Stomach smooth muscle (tissue), 2 donors: ENCODE measurements at regions not wholly inside any gene's neighbourhood (a gene's known extent, or its start where the extent isn't known, plus 50 kb on each side); places are given as distances from the start of the nearest gene placed in this dataset.

Experiments
- H3K27ac ChIP-seq: one replicate; pipeline ENCODE4 v1.7.0; 2013; ENCODE audit warnings: mild to moderate bottlenecking, low read length, inconsistent platforms
- H3K27me3 ChIP-seq, 2 donors: one replicate each; pipeline ENCODE4 v1.7.0; 2013; ENCODE audit warnings: low read length in 2 of 2; ENCODE audit not compliant: insufficient read depth in 2 of 2, control insufficient read depth in 1 of 2
- H3K36me3 ChIP-seq, 2 donors: one replicate each; pipeline ENCODE4 v1.7.0; 2013; ENCODE audit warnings: low read length in 2 of 2; ENCODE audit not compliant: control insufficient read depth in 2 of 2, insufficient read depth in 2 of 2
- H3K4me1 ChIP-seq: one replicate; pipeline ENCODE4 v1.7.0; 2013; ENCODE audit warnings: low read length; ENCODE audit not compliant: control insufficient read depth, insufficient read depth
- H3K4me3 ChIP-seq, 2 donors: one replicate each; pipeline ENCODE4 v1.7.0; 2013; ENCODE audit warnings: low read length in 2 of 2
- H3K9ac ChIP-seq, 2 donors: one replicate each; pipeline ENCODE4 v1.7.0; 2013; ENCODE audit warnings: low read length in 2 of 2, mild to moderate bottlenecking in 1 of 2
- H3K9me3 ChIP-seq, 2 donors: one replicate each; pipeline ENCODE4 v1.7.0; 2013; ENCODE audit warnings: low read length in 2 of 2; ENCODE audit not compliant: control insufficient read depth in 2 of 2
- donor health status: healthy.
- donor health status: Pancreatic carcinoma.

GRCh38 chr6:144345451-144345850, 60.3 kb downstream of the UTRN start:
- Histone ChIP-seq H3K27me3 (no peaks in the 10 kb centered on the region), H3K4me3 (no peak overlapping the region), H3K9ac (no peak overlapping the region), H3K36me3 (no peaks in the 10 kb centered on the region), H3K9me3 (no peaks in the 10 kb centered on the region), H3K4me1 (peaks cover 11% of the 10 kb centered on the region), H3K27ac (no peak overlapping the region)

GRCh38 chr6:144346719-144347447, 61.7 kb downstream of the UTRN start:
- Histone ChIP-seq H3K27me3 (no peaks in the 10 kb centered on the region), H3K4me3 (no peak overlapping the region), H3K27ac (no peak overlapping the region), H3K4me1 (peaks cover 16% of the 10 kb centered on the region), H3K36me3 (no peaks in the 10 kb centered on the region), H3K9ac (no peak overlapping the region), H3K9me3 (no peaks in the 10 kb centered on the region)

DNA sequence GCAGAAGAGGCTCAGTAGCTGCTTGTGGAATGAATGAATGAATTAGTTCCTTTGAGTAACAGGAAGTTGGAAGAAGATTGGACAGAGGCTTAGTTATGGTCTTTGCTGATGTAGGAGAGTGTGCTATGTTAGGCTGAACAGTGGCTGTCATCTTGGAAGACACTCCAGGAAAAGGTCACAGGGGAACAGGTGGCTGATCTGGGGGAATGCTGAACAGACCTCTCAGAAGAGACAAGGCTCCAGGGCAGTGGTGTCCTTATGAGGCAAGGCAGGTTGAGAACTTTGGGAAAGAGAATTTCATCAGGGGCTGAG, 62.3 kb downstream of the UTRN start:
- no peak overlapping the region for H3K4me3 ChIP-seq
- no peaks in the 10 kb centered on the region for H3K27me3 ChIP-seq
- no peak overlapping the region for H3K27ac ChIP-seq
- no peaks in the 10 kb centered on the region for H3K9me3 ChIP-seq
- no peak overlapping the region for H3K9ac ChIP-seq
- peaks cover 16% of the 10 kb centered on the region for H3K4me1 ChIP-seq
- no peaks in the 10 kb centered on the region for H3K36me3 ChIP-seq

DNA sequence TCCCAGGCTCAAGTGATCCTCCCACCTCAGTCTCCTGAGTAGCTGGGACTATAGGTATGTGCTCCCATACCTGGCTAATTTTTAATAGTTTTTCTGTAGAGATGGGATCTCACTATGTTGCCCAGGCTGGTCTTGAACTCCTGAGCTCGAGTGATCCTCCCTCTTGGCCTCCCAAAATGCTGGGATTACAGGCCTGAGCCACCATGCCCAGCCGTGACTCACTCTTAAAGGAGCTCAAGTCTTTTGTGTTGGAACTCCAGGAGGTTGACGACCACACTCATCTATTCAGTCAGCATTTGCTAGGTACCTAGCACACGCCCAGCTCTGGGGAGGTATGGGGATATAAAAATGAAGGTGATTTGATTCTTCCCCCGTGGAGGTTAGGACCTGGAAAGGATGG, 62.8 kb downstream of the UTRN start:
- no peaks in the 10 kb centered on the region for H3K27me3 ChIP-seq
- no peaks in the 10 kb centered on the region for H3K9me3 ChIP-seq
- peaks cover 16% of the 10 kb centered on the region for H3K4me1 ChIP-seq
- H3K27ac ChIP-seq = no peak overlapping the region
- no peak overlapping the region for H3K4me3 ChIP-seq
- H3K36me3 ChIP-seq = no peaks in the 10 kb centered on the region
- no peak overlapping the region for H3K9ac ChIP-seq

DNA sequence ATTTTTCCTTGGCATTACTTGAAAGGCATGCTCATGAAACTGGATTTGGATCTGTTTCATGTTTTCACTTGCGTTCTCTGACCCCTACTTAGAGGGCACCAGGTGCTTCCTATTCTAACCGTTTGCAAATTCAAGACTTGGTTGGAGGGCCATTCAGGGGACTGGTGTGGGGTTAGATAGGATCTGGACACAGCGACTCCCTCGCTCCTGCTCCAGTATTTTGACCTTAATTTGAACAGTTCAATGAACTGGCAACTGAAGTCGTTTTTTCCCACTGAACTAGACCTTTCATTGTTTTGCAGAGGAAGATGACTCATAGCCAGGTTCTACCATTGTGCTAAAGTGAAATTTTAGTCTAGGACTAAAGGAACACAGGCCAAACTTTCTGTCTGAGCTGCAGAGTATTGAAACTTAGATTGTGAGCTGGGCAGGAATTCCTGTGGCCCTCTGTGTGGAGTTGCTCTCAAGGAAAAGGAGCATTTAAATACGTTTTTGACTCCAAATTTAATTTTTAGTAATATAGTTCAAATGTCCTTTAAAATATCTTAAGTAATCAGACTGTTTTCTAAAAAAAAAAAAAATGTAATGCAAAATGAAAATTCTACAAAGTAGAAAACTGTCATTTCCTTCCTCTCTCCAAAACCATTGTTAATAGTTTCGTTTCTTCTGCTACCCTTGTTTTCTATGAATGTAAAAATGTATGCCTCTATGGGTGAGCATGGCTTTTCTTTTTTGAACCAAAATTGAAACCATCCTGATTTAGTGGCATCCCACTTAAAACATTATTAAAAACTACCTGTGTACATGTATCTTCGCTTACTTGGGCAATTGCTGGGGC, 64.8 kb downstream of the UTRN start:
- Histone ChIP-seq H3K9ac (no peak overlapping the region), H3K4me3 (peak overlapping the region in 1 of 2 donors; percentile 0), H3K4me1 (peaks cover 16% of the 10 kb centered on the region), H3K27me3 (no peaks in the 10 kb centered on the region), H3K27ac (no peak overlapping the region), H3K36me3 (no peaks in the 10 kb centered on the region), H3K9me3 (no peaks in the 10 kb centered on the region)

DNA sequence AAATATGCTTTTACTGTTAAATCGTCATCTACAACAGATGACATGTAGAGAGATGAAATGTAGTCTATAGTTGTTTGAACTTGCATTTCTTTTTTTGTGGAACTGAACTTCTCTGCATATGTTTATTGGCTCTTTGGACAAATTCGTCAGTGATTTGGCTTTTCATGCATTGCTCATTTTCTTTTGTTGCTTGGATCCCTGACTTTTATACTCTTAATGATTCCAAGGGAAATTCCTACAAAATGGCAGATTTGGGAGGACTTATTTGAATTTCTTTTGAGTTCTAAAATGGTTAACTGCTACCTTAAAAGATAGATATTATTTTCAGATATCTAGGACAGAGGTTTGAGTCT, 65.4 kb downstream of the UTRN start:
- no peak overlapping the region for H3K27ac ChIP-seq
- H3K36me3 ChIP-seq = no peaks in the 10 kb centered on the region
- H3K9me3 ChIP-seq = no peaks in the 10 kb centered on the region
- no peak overlapping the region for H3K4me3 ChIP-seq
- no peaks in the 10 kb centered on the region for H3K27me3 ChIP-seq
- H3K4me1 ChIP-seq = peaks cover 16% of the 10 kb centered on the region
- no peak overlapping the region for H3K9ac ChIP-seq

- no peaks in the 10 kb centered on the region for H3K27me3 ChIP-seq
- no peak overlapping the region for H3K9ac ChIP-seq
- H3K9me3 ChIP-seq = no peaks in the 10 kb centered on the region
- no peak overlapping the region for H3K27ac ChIP-seq
- H3K4me3 ChIP-seq = peak overlapping the region in 1 of 2 donors; percentile 44
- H3K36me3 ChIP-seq = no peaks in the 10 kb centered on the region
- H3K4me1 ChIP-seq = peaks cover 16% of the 10 kb centered on the region
These were observed 66.4 kb downstream of the UTRN start for GRCh38 chr6:144351379-144352127.

DNA sequence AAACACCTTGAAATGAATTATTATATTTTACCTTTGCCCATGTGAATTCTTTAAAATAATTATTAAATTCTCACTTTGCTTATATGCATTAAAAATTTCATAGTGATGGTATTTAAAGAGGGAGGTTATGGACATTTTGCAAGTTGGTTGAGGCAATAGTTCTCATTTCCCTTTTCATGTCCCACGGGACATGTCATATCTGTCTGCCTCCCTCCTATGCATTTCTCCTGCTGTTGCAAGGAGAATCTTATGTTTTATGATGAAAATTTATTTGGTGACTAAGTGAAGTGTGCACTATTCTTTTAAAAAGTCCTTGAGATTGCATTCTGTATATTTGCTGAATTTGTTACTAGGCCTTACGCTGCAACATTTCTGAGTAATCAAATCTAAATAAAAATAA, 67.2 kb downstream of the UTRN start:
- peaks cover 11% of the 10 kb centered on the region for H3K4me1 ChIP-seq
- H3K27ac ChIP-seq = no peak overlapping the region
- no peak overlapping the region for H3K4me3 ChIP-seq

GRCh38 chr6:144353871-144354314, 68.8 kb downstream of the UTRN start:
- Histone ChIP-seq H3K9ac (no peak overlapping the region), H3K9me3 (no peaks in the 10 kb centered on the region), H3K36me3 (no peaks in the 10 kb centered on the region), H3K27ac (no peak overlapping the region), H3K4me1 (peaks cover 11% of the 10 kb centered on the region), H3K4me3 (no peak overlapping the region), H3K27me3 (no peaks in the 10 kb centered on the region)

More for the DNA sequence above, 67.2 kb downstream of the UTRN start:
- no peaks in the 10 kb centered on the region for H3K36me3 ChIP-seq
- no peaks in the 10 kb centered on the region for H3K9me3 ChIP-seq
- no peak overlapping the region for H3K9ac ChIP-seq
- no peaks in the 10 kb centered on the region for H3K27me3 ChIP-seq

- Histone ChIP-seq H3K9ac (no peak overlapping the region), H3K27ac (no peak overlapping the region)
These were observed 74.6 kb downstream of the UTRN start for GRCh38 chr6:144359783-144360182.

More at GRCh38 chr6:144359783-144360182, 74.6 kb downstream of the UTRN start:
- H3K4me3 ChIP-seq = no peak overlapping the region
- H3K36me3 ChIP-seq = no peaks in the 10 kb centered on the region
- H3K9me3 ChIP-seq = no peaks in the 10 kb centered on the region
- H3K4me1 ChIP-seq = no peaks in the 10 kb centered on the region
- H3K27me3 ChIP-seq = no peaks in the 10 kb centered on the region
